Mucosa of descending colon (tissue), 3 donors: ENCODE measurements at regions not wholly inside any gene's neighbourhood (a gene's known extent, or its start where the extent isn't known, plus 50 kb on each side); places are given as distances from the start of the nearest gene placed in this dataset.

Source experiments
- ATAC-seq: fragments of 200-7000 bp; cut with Tn5 transposase; one replicate; pipeline ENCODE4 v1.9.1; 2020; ENCODE audit warnings: mild to moderate bottlenecking, moderate library complexity
- DNase-seq, 3 donors: peaks; one replicate each; pipeline ENCODE4 v3.0.0-alpha.2; 2020
- H3K36me3 ChIP-seq: fragments of 200-600 bp; one replicate; pipeline ENCODE4 v1.8.0; 2021; ENCODE audit warnings: low read depth, mild to moderate bottlenecking
- H3K4me1 ChIP-seq: fragments of 200-600 bp; one replicate; pipeline ENCODE4 v1.8.0; 2021; ENCODE audit warnings: low read depth, mild to moderate bottlenecking
- H3K4me3 ChIP-seq: fragments of 200-600 bp; one replicate; pipeline ENCODE4 v1.8.0; 2021; ENCODE audit warnings: mild to moderate bottlenecking
- H3K9me3 ChIP-seq: fragments of 200-600 bp; one replicate; pipeline ENCODE4 v1.8.0; 2021; ENCODE audit warnings: mild to moderate bottlenecking
- intact Hi-C, 2 donors: fragments of 100-400 bp; cut with DNase I in 1 of 2; cut with micrococcal nuclease in 1 of 2; formaldehyde crosslinking; loops; one replicate each; pipeline versions ENCODE4 v1.11.0 to v1.11.1; 2022; cut with DNase I, micrococcal nuclease
- TF ChIP-seq, protein P1 (sequence below): fragments of 200-600 bp; IDR thresholded peaks from one replicate; pipeline ENCODE4 v1.8.0; 2022; ENCODE audit warnings: antibody characterized with exemption, mild to moderate bottlenecking
- donor health status: DM: no; HTN: no; CAD: no; lungs with moderate emphysema.
- donor health status: DM: no; HTN: no; CAD: no.
- donor health status: DM: no; HTN: yes; CAD: no.

GRCh38 chr1:105795741-105796140 is 1260.7 kb upstream of the PRMT6 start:
- no peak for ATAC-seq
- Histone ChIP-seq H3K9me3 (no peaks in the 10 kb centered on the region), H3K4me3 (no peak overlapping the region), H3K4me1 (no peaks in the 10 kb centered on the region), H3K36me3 (no peaks in the 10 kb centered on the region)
- intact Hi-C loops: no loop called here
- TF ChIP-seq, protein P1, sequence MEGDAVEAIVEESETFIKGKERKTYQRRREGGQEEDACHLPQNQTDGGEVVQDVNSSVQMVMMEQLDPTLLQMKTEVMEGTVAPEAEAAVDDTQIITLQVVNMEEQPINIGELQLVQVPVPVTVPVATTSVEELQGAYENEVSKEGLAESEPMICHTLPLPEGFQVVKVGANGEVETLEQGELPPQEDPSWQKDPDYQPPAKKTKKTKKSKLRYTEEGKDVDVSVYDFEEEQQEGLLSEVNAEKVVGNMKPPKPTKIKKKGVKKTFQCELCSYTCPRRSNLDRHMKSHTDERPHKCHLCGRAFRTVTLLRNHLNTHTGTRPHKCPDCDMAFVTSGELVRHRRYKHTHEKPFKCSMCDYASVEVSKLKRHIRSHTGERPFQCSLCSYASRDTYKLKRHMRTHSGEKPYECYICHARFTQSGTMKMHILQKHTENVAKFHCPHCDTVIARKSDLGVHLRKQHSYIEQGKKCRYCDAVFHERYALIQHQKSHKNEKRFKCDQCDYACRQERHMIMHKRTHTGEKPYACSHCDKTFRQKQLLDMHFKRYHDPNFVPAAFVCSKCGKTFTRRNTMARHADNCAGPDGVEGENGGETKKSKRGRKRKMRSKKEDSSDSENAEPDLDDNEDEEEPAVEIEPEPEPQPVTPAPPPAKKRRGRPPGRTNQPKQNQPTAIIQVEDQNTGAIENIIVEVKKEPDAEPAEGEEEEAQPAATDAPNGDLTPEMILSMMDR: no peak
- DNase-seq: no peak

DNA sequence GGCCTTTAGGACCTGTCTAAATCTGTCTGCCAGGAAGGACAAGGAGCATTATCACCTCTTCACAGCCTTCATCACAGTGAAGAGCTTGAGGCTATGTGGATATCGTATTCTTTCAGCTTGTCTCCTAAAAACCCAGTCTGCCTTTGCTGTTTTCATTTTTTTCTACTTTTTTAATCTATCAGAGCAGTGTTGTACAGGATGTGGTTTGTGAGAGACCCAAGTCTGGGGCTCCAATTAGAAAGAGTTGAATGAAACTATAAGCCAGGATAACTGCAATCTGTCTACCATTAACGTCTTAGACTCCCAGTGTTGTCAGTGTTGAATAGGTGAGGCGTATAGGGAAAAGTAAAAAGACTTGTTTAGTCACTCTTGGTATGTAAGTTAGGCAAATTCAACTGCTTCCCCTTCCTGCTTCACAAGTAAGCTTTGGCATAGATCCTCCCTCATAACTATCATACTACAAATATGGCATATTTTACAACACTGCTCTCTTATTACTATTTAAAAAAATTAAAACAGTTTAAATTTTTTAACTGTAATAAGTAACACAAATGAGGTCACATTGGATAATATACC is 1225.8 kb upstream of the PRMT6 start:
- no peak for ATAC-seq

DNA sequence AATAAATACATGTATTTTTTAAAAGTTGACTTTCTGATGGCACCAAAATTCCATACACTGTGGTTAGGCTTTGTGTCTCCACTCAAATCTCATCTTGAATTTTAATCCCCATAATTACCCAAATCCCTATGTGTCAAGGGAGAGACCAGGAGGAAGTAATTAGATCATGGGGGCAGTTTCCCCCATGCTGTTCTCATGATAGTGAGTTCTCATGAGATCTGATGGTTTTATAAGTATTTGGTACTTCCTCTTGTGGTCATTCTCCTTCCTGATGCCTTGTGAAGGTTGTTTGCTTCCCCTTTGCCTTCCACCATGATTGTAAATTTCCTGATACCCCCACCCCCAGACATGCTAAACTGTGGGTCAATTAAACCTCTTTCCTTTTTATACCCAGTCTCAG is 1218.4 kb upstream of the PRMT6 start:
- intact Hi-C loops: no loop called here
- TF ChIP-seq, protein P1: no peak
- Histone ChIP-seq H3K4me3 (no peak overlapping the region), H3K9me3 (no peaks in the 10 kb centered on the region), H3K4me1 (no peaks in the 10 kb centered on the region), H3K36me3 (no peaks in the 10 kb centered on the region)
- no peak for ATAC-seq
- no peak for DNase-seq

More for the DNA sequence above, 1225.8 kb upstream of the PRMT6 start:
- intact Hi-C loops: no loop called here
- H3K9me3 ChIP-seq: no peaks in the 10 kb centered on the region
- TF ChIP-seq, protein P1: no peak
- DNase-seq: no peak
- H3K4me1 ChIP-seq: no peaks in the 10 kb centered on the region
- H3K36me3 ChIP-seq: no peaks in the 10 kb centered on the region
- no peak overlapping the region for H3K4me3 ChIP-seq

- no peak for DNase-seq
- Histone ChIP-seq H3K4me1 (no peaks in the 10 kb centered on the region), H3K9me3 (no peaks in the 10 kb centered on the region), H3K4me3 (no peak overlapping the region), H3K36me3 (no peaks in the 10 kb centered on the region)
- intact Hi-C loops: no loop called here
- TF ChIP-seq, protein P1: no peak
- ATAC-seq: no peak
These were observed 1190.9 kb upstream of the PRMT6 start for GRCh38 chr1:105865546-105865945.

DNA sequence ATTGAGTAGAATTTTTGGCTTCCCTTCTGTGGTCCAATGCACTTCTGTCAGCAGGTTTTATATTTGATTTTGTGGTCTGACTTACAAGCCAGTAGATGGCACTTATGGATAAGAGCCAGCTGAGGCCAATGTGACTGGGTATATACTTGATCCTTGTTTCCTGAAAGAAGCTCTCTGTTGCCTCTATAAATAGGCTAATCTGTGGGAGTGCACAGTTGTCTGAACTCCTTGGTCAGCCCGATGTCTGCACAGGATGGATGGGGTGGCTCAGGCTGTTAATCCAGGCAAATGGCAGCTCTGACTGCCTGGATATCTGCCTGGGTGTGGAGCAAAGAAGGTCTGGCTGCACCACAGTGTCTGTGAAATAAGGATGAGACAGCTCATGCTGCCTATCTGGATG is 1183.7 kb upstream of the PRMT6 start:
- Histone ChIP-seq H3K9me3 (peaks cover 5% of the 10 kb centered on the region), H3K36me3 (no peaks in the 10 kb centered on the region), H3K4me3 (no peak overlapping the region), H3K4me1 (no peaks in the 10 kb centered on the region)
- DNase-seq (no peak), ATAC-seq (no peak)
- intact Hi-C loops: no loop called here
- TF ChIP-seq, protein P1: no peak

- H3K4me3 ChIP-seq: no peak overlapping the region
- H3K4me1 ChIP-seq: no peaks in the 10 kb centered on the region
- no peak for DNase-seq
- ATAC-seq: no peak
- intact Hi-C loops: no loop called here
- TF ChIP-seq, protein P1: no peak
- H3K36me3 ChIP-seq: no peaks in the 10 kb centered on the region
- peaks cover 9% of the 10 kb centered on the region for H3K9me3 ChIP-seq
These were observed 1181.9 kb upstream of the PRMT6 start for GRCh38 chr1:105874621-105875020.
